Endothelial cell of umbilical vein (primary cell): ENCODE measurements at regions not wholly inside any gene's neighbourhood (a gene's known extent, or its start where the extent isn't known, plus 50 kb on each side); places are given as distances from the start of the nearest gene placed in this dataset.

Source experiments
- BruUV-seq: library from RNA; stranded (reverse); fragments of 400-500 nt; replicated peaks from 2 replicates; lab custom pipeline; 2021; lab: Mats Ljungman, UMichigan
- CTCF ChIA-PET: fragments of 300-600, 350-600 bp; sonication (Branson Sonifier 250); formaldehyde crosslinking; loops from one replicate; lab custom pipeline; 2021; ENCODE audit warnings: antibody characterized with exemption, inconsistent platforms; lab: Charles Lee
- POLR2A ChIA-PET: fragments of 300-600, 350-600 bp; sonication (Branson Sonifier 250); formaldehyde crosslinking; loops from one replicate; lab custom pipeline; 2021; ENCODE audit warnings: antibody characterized with exemption, inconsistent platforms; lab: Charles Lee
- DNase-seq: peaks from one replicate; pipeline ENCODE4 v3.0.0-alpha.2; 2011; ENCODE audit warnings: low read depth, low spot score
- FAIRE-seq: peaks from 2 replicates; lab custom pipeline; 2011; peaks lifted over from hg19 to GRCh38; lab: Jason Lieb, UNC
- H2AFZ ChIP-seq: 2 replicates; pipeline ENCODE4 v1.6.0; 2012; ENCODE audit warnings: low read depth, low read length, control low read depth, inconsistent platforms
- H3K27ac ChIP-seq: 2 replicates; pipeline ENCODE4 v1.5.1; 2011; ENCODE audit warnings: low read depth, mild to moderate bottlenecking, control low read depth, low read length, moderate library complexity; ENCODE audit not compliant: insufficient read depth
- H3K27me3 ChIP-seq, 2 experiments: 2 replicates each; pipeline versions ENCODE4 v1.6.0 to v1.6.1; 2011; ENCODE audit warnings: low read length in 2 of 2, mixed read lengths in 1 of 2; ENCODE audit not compliant: control insufficient read depth in 2 of 2, insufficient read depth in 2 of 2
- H3K36me3 ChIP-seq, 2 experiments: 2 replicates in 1 of 2; 3 replicates in 1 of 2; pipeline ENCODE4 v1.5.1; 2011; ENCODE audit warnings: low read length in 2 of 2, mild to moderate bottlenecking in 1 of 2, moderate library complexity in 1 of 2; ENCODE audit not compliant: control insufficient read depth in 2 of 2, insufficient read depth in 2 of 2; ENCODE audit errors: extremely low read depth in 1 of 2
- H3K4me1 ChIP-seq: 3 replicates; pipeline ENCODE4 v1.5.1; 2011; ENCODE audit warnings: mild to moderate bottlenecking, low read length; ENCODE audit not compliant: control insufficient read depth, insufficient read depth; ENCODE audit errors: extremely low read depth
- H3K4me2 ChIP-seq: 2 replicates; pipeline ENCODE4 v1.6.1; 2011; ENCODE audit warnings: low read length, control low read depth, mixed read lengths; ENCODE audit not compliant: insufficient read depth
- H3K4me3 ChIP-seq, 3 experiments: fragments of 200-600 bp in 1 of 3; sonication (generic), shearing (Covaris generic) in 1 of 3; replicated peaks in 1 of 3; 2 replicates each; pipeline ENCODE4 v1.5.1; 2011 to 2016; ENCODE audit warnings: control low read depth in 3 of 3, low read length in 3 of 3, mild to moderate bottlenecking in 2 of 3, inconsistent platforms in 1 of 3, low read depth in 1 of 3, moderate library complexity in 1 of 3; ENCODE audit not compliant: insufficient read depth in 1 of 3
- H3K79me2 ChIP-seq: 2 replicates; pipeline ENCODE4 v1.6.0; 2012; ENCODE audit warnings: low read length, inconsistent platforms; ENCODE audit not compliant: control insufficient read depth, insufficient read depth
- H3K9ac ChIP-seq: replicated peaks from 2 replicates; pipeline ENCODE3; 2011; ENCODE audit warnings: low read length, control low read depth; ENCODE audit not compliant: insufficient read depth; ENCODE audit errors: extremely low read depth
- H3K9me1 ChIP-seq: replicated peaks from 3 replicates; pipeline ENCODE4 v1.6.0; 2011; ENCODE audit warnings: mild to moderate bottlenecking, low read length; ENCODE audit not compliant: control insufficient read depth, insufficient read depth; ENCODE audit errors: extremely low read depth
- H3K9me3 ChIP-seq: replicated peaks from 2 replicates; pipeline ENCODE4 v1.5.1; 2012; ENCODE audit warnings: low read length, inconsistent platforms; ENCODE audit not compliant: control insufficient read depth, insufficient read depth
- H4K20me1 ChIP-seq: replicated peaks from 2 replicates; pipeline ENCODE3; 2011; ENCODE audit warnings: mild to moderate bottlenecking, low read length; ENCODE audit not compliant: control insufficient read depth, insufficient read depth; ENCODE audit errors: extremely low read depth
- EZH2 ChIP-seq: IDR thresholded peaks from 2 replicates; pipeline ENCODE4 v1.6.1; 2012; ENCODE audit warnings: borderline replicate concordance, low read depth, mild to moderate bottlenecking, moderate library complexity, low read length, inconsistent platforms; ENCODE audit not compliant: severe bottlenecking
- FOS ChIP-seq: IDR thresholded peaks from 2 replicates; pipeline ENCODE4 v1.6.1; 2011; ENCODE audit warnings: mild to moderate bottlenecking, low read length, moderate library complexity, borderline replicate concordance; ENCODE audit not compliant: insufficient read depth
- GATA2 ChIP-seq: IDR thresholded peaks from 2 replicates; pipeline ENCODE4 v1.7.0; 2011; ENCODE audit warnings: low read depth, mild to moderate bottlenecking, moderate library complexity, mixed read lengths, low read length; ENCODE audit not compliant: insufficient read length, insufficient read depth
- JUN ChIP-seq: IDR thresholded peaks from 2 replicates; pipeline ENCODE4 v1.6.1; 2011; ENCODE audit warnings: borderline replicate concordance, low read depth; ENCODE audit not compliant: insufficient read length, insufficient read depth
- MYC ChIP-seq: IDR thresholded peaks from one replicate; pipeline ENCODE4 v1.6.1; 2011; ENCODE audit warnings: mild to moderate bottlenecking, low read depth, low read length
- POLR2A ChIP-seq: IDR thresholded peaks from 2 replicates; pipeline ENCODE4 v1.6.1; 2012; ENCODE audit warnings: low read depth, mild to moderate bottlenecking, control low read depth, low read length
- POLR2AphosphoS5 ChIP-seq: IDR thresholded peaks from 2 replicates; pipeline ENCODE4 v1.6.1; 2012; ENCODE audit warnings: low read depth, mild to moderate bottlenecking, control low read depth, low read length, moderate library complexity; ENCODE audit not compliant: insufficient read depth
- dilution Hi-C: fragments of 300-500 bp; cut with MboI; formaldehyde crosslinking; loops from one replicate; pipeline ENCODE4 v1.15.0; 2019; ENCODE audit warnings: low sequenced_read_pairs; ENCODE audit not compliant: extremely low pct_ligation_motif_present
- intact Hi-C: fragments of 100-400 bp; cut with micrococcal nuclease; formaldehyde crosslinking; loops from one replicate; pipeline ENCODE4 v1.10.0; 2022
- TF ChIP-seq, protein P1 (sequence below), 2 donors: IDR thresholded peaks; 1 replicate in 1 of 2; 2 replicates in 1 of 2; pipeline ENCODE4 v1.5.1; 2011; ENCODE audit warnings: low read length in 2 of 2, mild to moderate bottlenecking in 2 of 2, moderate library complexity in 2 of 2, control low read depth in 1 of 2, inconsistent platforms in 1 of 2, low read depth in 1 of 2; ENCODE audit not compliant: insufficient read depth in 1 of 2; ENCODE audit errors: extremely low read depth in 1 of 2
- TF ChIP-seq, protein P2 (sequence below): IDR thresholded peaks from 2 replicates; pipeline ENCODE4 v1.6.1; 2011; ENCODE audit not compliant: insufficient read depth, insufficient read length

DNA sequence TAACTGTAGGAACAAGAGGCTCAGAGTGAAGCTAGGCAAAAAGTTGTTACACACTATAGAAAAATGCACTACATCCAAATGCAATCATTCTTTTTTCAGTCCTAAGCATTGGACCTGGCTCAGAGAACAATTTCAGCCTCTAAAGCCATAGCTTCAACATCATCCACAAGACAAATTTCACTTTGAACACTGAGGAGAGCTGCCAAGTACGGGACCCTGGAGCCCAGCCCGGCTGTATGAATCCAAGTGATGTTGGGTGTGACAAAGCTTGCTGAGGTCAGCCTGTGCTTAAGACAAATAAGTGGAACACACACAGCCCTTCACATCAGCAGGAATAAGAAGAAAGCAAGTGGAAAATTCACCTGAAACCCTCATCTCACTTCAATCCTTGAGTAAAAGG, 233.1 kb upstream of the PFKP start:
- TF ChIP-seq, protein P1, sequence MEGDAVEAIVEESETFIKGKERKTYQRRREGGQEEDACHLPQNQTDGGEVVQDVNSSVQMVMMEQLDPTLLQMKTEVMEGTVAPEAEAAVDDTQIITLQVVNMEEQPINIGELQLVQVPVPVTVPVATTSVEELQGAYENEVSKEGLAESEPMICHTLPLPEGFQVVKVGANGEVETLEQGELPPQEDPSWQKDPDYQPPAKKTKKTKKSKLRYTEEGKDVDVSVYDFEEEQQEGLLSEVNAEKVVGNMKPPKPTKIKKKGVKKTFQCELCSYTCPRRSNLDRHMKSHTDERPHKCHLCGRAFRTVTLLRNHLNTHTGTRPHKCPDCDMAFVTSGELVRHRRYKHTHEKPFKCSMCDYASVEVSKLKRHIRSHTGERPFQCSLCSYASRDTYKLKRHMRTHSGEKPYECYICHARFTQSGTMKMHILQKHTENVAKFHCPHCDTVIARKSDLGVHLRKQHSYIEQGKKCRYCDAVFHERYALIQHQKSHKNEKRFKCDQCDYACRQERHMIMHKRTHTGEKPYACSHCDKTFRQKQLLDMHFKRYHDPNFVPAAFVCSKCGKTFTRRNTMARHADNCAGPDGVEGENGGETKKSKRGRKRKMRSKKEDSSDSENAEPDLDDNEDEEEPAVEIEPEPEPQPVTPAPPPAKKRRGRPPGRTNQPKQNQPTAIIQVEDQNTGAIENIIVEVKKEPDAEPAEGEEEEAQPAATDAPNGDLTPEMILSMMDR (IDR thresholded peaks at IDR 0.05; ENCODE audit: extremely low read depth in 1 of 2, insufficient read depth in 1 of 2, low read depth in 1 of 2, low read length in 2 of 2): no peak
- TF ChIP-seq MYC (no peak), EZH2 (no peak), FOS (no peak), GATA2 (no peak), POLR2A (no peak), JUN (no peak), POLR2AphosphoS5 (no peak)
- TF ChIP-seq, protein P2, sequence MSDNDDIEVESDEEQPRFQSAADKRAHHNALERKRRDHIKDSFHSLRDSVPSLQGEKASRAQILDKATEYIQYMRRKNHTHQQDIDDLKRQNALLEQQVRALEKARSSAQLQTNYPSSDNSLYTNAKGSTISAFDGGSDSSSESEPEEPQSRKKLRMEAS: no peak
- Histone ChIP-seq H3K9me1 (no peaks in the 10 kb centered on the region), H3K27ac (no peak overlapping the region), H2AFZ (no peak overlapping the region), H3K79me2 (no peaks in the 10 kb centered on the region), H3K4me1 (no peaks in the 10 kb centered on the region), H3K4me2 (no peak overlapping the region), H3K9ac (no peak overlapping the region), H3K4me3 (no peak overlapping the region), H4K20me1 (no peaks in the 10 kb centered on the region), H3K9me3 (no peaks in the 10 kb centered on the region), H3K27me3 (no peaks in the 10 kb centered on the region), H3K36me3 (no peaks in the 10 kb centered on the region)
- BruUV-seq: no TSS peak
- DNase-seq: no peak
- POLR2A ChIA-PET: no interaction called here
- CTCF ChIA-PET: no interaction called here
- dilution Hi-C loops (loop anchor here (25.0 kb wide), 1 partner anchor 203 kb away; no protein-coding TSS in a partner anchor), intact Hi-C loops (no loop called here)
- no peak for FAIRE-seq
